Transverse colon (tissue), 4 donors: ENCODE measurements at regions not wholly inside any gene's neighbourhood (a gene's known extent, or its start where the extent isn't known, plus 50 kb on each side); places are given as distances from the start of the nearest gene placed in this dataset.

ENCODE experiments used
- DNase-seq: peaks from one replicate; pipeline ENCODE4 v3.0.0-alpha.2; 2019
- H3K27ac ChIP-seq, 4 donors: fragments of 200-600 bp; sonication (generic); 2 replicates each; pipeline ENCODE4 v1.5.1; 2016 to 2018; ENCODE audit warnings: inconsistent platforms in 4 of 4
- H3K27me3 ChIP-seq: fragments of 200-600 bp; sonication (generic); 2 replicates; pipeline ENCODE4 v1.5.1; 2017; ENCODE audit warnings: inconsistent platforms
- H3K36me3 ChIP-seq, 4 donors: fragments of 200-600 bp; sonication (generic); 2 replicates each; pipeline ENCODE4 v1.5.1; 2017 to 2019; ENCODE audit warnings: inconsistent platforms in 4 of 4
- H3K4me1 ChIP-seq, 4 donors: fragments of 200-600 bp; sonication (generic); 2 replicates each; pipeline ENCODE4 v1.5.1; 2017 to 2020; ENCODE audit warnings: inconsistent platforms in 4 of 4
- H3K4me3 ChIP-seq, 4 donors: fragments of 200-600 bp; sonication (generic); 1 replicate in 1 of 4; 2 replicates in 3 of 4; pipeline versions ENCODE4 v1.5.1 to v1.6.1; 2017 to 2019; ENCODE audit warnings: inconsistent platforms in 4 of 4
- H3K9me3 ChIP-seq, 2 donors: fragments of 200-600 bp; sonication (generic); 2 replicates each; pipeline ENCODE4 v1.5.1; 2017 to 2019; ENCODE audit warnings: inconsistent platforms in 2 of 2
- CTCF ChIP-seq, 5 experiments: fragments of 200-600 bp in 3 of 5; fragments of 450-650 bp in 2 of 5; sonication (generic) in 3 of 5; IDR thresholded peaks; 1 replicate in 2 of 5; 2 replicates in 3 of 5; pipeline ENCODE4 v1.5.1; 2016 to 2017; ENCODE audit warnings: antibody characterized with exemption in 5 of 5, inconsistent platforms in 3 of 5, mild to moderate bottlenecking in 2 of 5, moderate library complexity in 1 of 5
- EP300 ChIP-seq: sonication (generic); formaldehyde crosslinking; IDR thresholded peaks from one replicate; pipeline ENCODE4 v1.6.1; 2017; ENCODE audit warnings: antibody characterized with exemption, low read depth
- POLR2A ChIP-seq: fragments of 450-650 bp; IDR thresholded peaks from one replicate; pipeline ENCODE4 v1.6.1; 2016; ENCODE audit warnings: antibody characterized with exemption, mild to moderate bottlenecking, moderate library complexity
- POLR2AphosphoS5 ChIP-seq, 3 donors: sonication (generic); formaldehyde crosslinking; IDR thresholded peaks; one replicate each; pipeline ENCODE4 v1.6.1; 2016; ENCODE audit warnings: antibody characterized with exemption in 3 of 3
- WGBS, 2 donors: methylation state at CpG; one replicate each; pipeline ENCODE4 v1.1.5; 2018; ENCODE audit warnings: low coverage in 1 of 2; 5-methylcytosine and 5-hydroxymethylcytosine counted together
- in situ Hi-C, 4 donors: fragments of 200-750 bp; cut with MboI; loops; one replicate each; pipeline versions ENCODE4 v1.15.0 to v1.15.1; 2017; ENCODE audit warnings: low sequenced_read_pairs in 3 of 4, low pct_ligation_motif_present in 1 of 4, low pct_unique_long_range_greater_than_20kb in 1 of 4
- intact Hi-C: fragments of 100-400 bp; cut with DNase I; formaldehyde crosslinking; loops from one replicate; pipeline ENCODE4 v1.15.1; 2023; ENCODE audit warnings: low total_unique reads

- no peak overlapping the region for H3K4me3 ChIP-seq
- WGBS, 2 donors: 60 to 82% methylated on average over 1 to 6 of the region's 6 CpGs
- H3K27ac ChIP-seq: no peak overlapping the region
- no peaks in the 10 kb centered on the region for H3K9me3 ChIP-seq
- intact Hi-C loops: no loop called here
- in situ Hi-C loops: no loop called here
- no peaks in the 10 kb centered on the region for H3K27me3 ChIP-seq
- TF ChIP-seq POLR2A (no peak), EP300 (no peak), POLR2AphosphoS5 (IDR thresholded peaks at IDR 0.05) (no peak), CTCF (IDR thresholded peaks at IDR 0.05) (no peak)
- no peaks in the 10 kb centered on the region for H3K4me1 ChIP-seq
- no peak for DNase-seq
- H3K36me3 ChIP-seq: no peaks in the 10 kb centered on the region
Measured at GRCh38 chr17:51540151-51540550, 279.8 kb downstream of the UTP18 start.

- DNase-seq: no peak
- Histone ChIP-seq H3K4me1 (no peaks in the 10 kb centered on the region), H3K27ac (no peak overlapping the region), H3K4me3 (no peak overlapping the region), H3K27me3 (no peaks in the 10 kb centered on the region), H3K36me3 (no peaks in the 10 kb centered on the region), H3K9me3 (no peaks in the 10 kb centered on the region)
- TF ChIP-seq POLR2AphosphoS5 (IDR thresholded peaks at IDR 0.05) (no peak), CTCF (IDR thresholded peaks at IDR 0.05) (no peak), EP300 (no peak), POLR2A (no peak)
- intact Hi-C loops: no loop called here
- WGBS, 2 donors: 75 to 81% methylated on average over 3 of the region's 3 CpGs
- in situ Hi-C loops: no loop called here
Measured at GRCh38 chr17:51541215-51541614, 280.9 kb downstream of the UTP18 start.

- no peak for DNase-seq
- TF ChIP-seq POLR2AphosphoS5 (IDR thresholded peaks at IDR 0.05) (no peak), CTCF (IDR thresholded peaks at IDR 0.05) (no peak), EP300 (no peak), POLR2A (no peak)
- no peaks in the 10 kb centered on the region for H3K27me3 ChIP-seq
- WGBS, 2 donors: 84% methylated on average over 2 of the region's 2 CpGs; no CpG with 5 or more reads in 1 of the 2 donors
- intact Hi-C loops (no loop called here), in situ Hi-C loops (no loop called here)
- no peak overlapping the region for H3K27ac ChIP-seq
- no peaks in the 10 kb centered on the region for H3K9me3 ChIP-seq
- H3K36me3 ChIP-seq: no peaks in the 10 kb centered on the region
- H3K4me1 ChIP-seq: no peaks in the 10 kb centered on the region
- no peak overlapping the region for H3K4me3 ChIP-seq
Measured at GRCh38 chr17:51546114-51546513, 285.8 kb downstream of the UTP18 start.

- no peak for DNase-seq
- in situ Hi-C loops (no loop called here), intact Hi-C loops (no loop called here)
- Histone ChIP-seq H3K27ac (no peak overlapping the region), H3K4me3 (no peak overlapping the region), H3K4me1 (no peaks in the 10 kb centered on the region), H3K27me3 (no peaks in the 10 kb centered on the region), H3K9me3 (no peaks in the 10 kb centered on the region), H3K36me3 (no peaks in the 10 kb centered on the region)
- no peak for TF ChIP-seq EP300
- WGBS, 2 donors: 20 to 62% methylated on average over 2 to 4 of the region's 4 CpGs
Measured at GRCh38 chr17:51548125-51548524, 287.8 kb downstream of the UTP18 start.

GRCh38 chr17:51555153-51555552 is 294.8 kb downstream of the UTP18 start:
- Histone ChIP-seq H3K9me3 (no peaks in the 10 kb centered on the region), H3K36me3 (no peaks in the 10 kb centered on the region), H3K27ac (no peak overlapping the region), H3K4me3 (no peak overlapping the region), H3K4me1 (no peaks in the 10 kb centered on the region), H3K27me3 (no peaks in the 10 kb centered on the region)
- in situ Hi-C loops (loop anchor here in 1 of 4 donors (25.0 kb wide), 1 partner anchor 93 kb away; no protein-coding TSS in a partner anchor), intact Hi-C loops (no loop called here)
- 78 to 100% methylated on average over 1 of the region's 1 CpG for WGBS, 2 donors
- TF ChIP-seq POLR2A: no peak
- TF ChIP-seq EP300: no peak
- TF ChIP-seq CTCF (IDR thresholded peaks at IDR 0.05): no peak
- no peak for TF ChIP-seq POLR2AphosphoS5 (IDR thresholded peaks at IDR 0.05)
- no peak for DNase-seq
